Mesenchymal stem cell (in vitro differentiated cells and primary cell): ENCODE measurements at regions not wholly inside any gene's neighbourhood (a gene's known extent, or its start where the extent isn't known, plus 50 kb on each side); places are given as distances from the start of the nearest gene placed in this dataset.

ENCODE experiments used
- DNase-seq: peaks from one replicate; pipeline ENCODE4 v3.0.0-alpha.2; 2013
- H2AFZ ChIP-seq: one replicate; pipeline ENCODE4 v1.6.1; 2013; ENCODE audit warnings: low read depth, mild to moderate bottlenecking, control low read depth, inconsistent platforms, low read length, moderate library complexity
- H2AK5ac ChIP-seq: 2 replicates; pipeline ENCODE4 v1.6.1; 2013; ENCODE audit warnings: low read length, moderate library complexity, mild to moderate bottlenecking, inconsistent platforms; ENCODE audit not compliant: severe bottlenecking
- H2BK120ac ChIP-seq: one replicate; pipeline ENCODE4 v1.6.1; 2013; ENCODE audit warnings: low read depth, mild to moderate bottlenecking, inconsistent platforms, low read length, moderate library complexity
- H2BK12ac ChIP-seq, 2 experiments: one replicate each; pipeline ENCODE4 v1.6.1; 2013; ENCODE audit warnings: inconsistent platforms in 2 of 2, low read length in 2 of 2, mild to moderate bottlenecking in 2 of 2, moderate library complexity in 2 of 2, control low read depth in 1 of 2
- H2BK15ac ChIP-seq: one replicate; pipeline ENCODE4 v1.6.1; 2013; ENCODE audit warnings: mild to moderate bottlenecking, low read depth, inconsistent platforms; ENCODE audit not compliant: poor library complexity, severe bottlenecking
- H2BK5ac ChIP-seq: 2 replicates; pipeline ENCODE4 v1.6.1; 2013; ENCODE audit warnings: low read depth, mild to moderate bottlenecking, low read length, control low read depth, inconsistent platforms; ENCODE audit not compliant: poor library complexity, severe bottlenecking
- H3K14ac ChIP-seq, 2 experiments: one replicate each; pipeline ENCODE4 v1.6.1; 2013; ENCODE audit warnings: inconsistent platforms in 2 of 2, low read length in 2 of 2, control low read depth in 1 of 2, mild to moderate bottlenecking in 1 of 2, moderate library complexity in 1 of 2
- H3K18ac ChIP-seq, 2 experiments: one replicate each; pipeline ENCODE4 v1.6.1; 2013; ENCODE audit warnings: inconsistent platforms in 2 of 2, low read length in 2 of 2, control low read depth in 1 of 2, low read depth in 1 of 2, mild to moderate bottlenecking in 1 of 2
- H3K23ac ChIP-seq, 2 experiments: one replicate each; pipeline ENCODE4 v1.6.1; 2013; ENCODE audit warnings: inconsistent platforms in 2 of 2, low read length in 2 of 2, mild to moderate bottlenecking in 2 of 2, moderate library complexity in 2 of 2, control low read depth in 1 of 2
- H3K27ac ChIP-seq: 2 replicates; pipeline ENCODE4 v1.5.1; 2013; ENCODE audit warnings: mild to moderate bottlenecking, moderate library complexity, low read length, control low read depth, inconsistent platforms; ENCODE audit not compliant: poor library complexity, severe bottlenecking
- H3K27me3 ChIP-seq, 2 experiments: 2 replicates each; pipeline versions ENCODE4 v1.6.1 to v1.7.0; 2013; ENCODE audit warnings: low read length in 2 of 2, mild to moderate bottlenecking in 2 of 2, moderate library complexity in 2 of 2, control low read depth in 1 of 2, inconsistent platforms in 1 of 2; ENCODE audit not compliant: control insufficient read depth in 1 of 2, insufficient read depth in 1 of 2
- H3K36me3 ChIP-seq, 2 experiments: 2 replicates each; pipeline versions ENCODE4 v1.6.1 to v1.7.0; 2013; ENCODE audit warnings: low read length in 2 of 2, control low read depth in 1 of 2, inconsistent platforms in 1 of 2, low read depth in 1 of 2, mild to moderate bottlenecking in 1 of 2; ENCODE audit not compliant: insufficient read depth in 2 of 2, control insufficient read depth in 1 of 2
- H3K4ac ChIP-seq, 2 experiments: one replicate each; pipeline ENCODE4 v1.6.1; 2013; ENCODE audit warnings: inconsistent platforms in 2 of 2, low read length in 2 of 2, mild to moderate bottlenecking in 2 of 2, moderate library complexity in 2 of 2, control low read depth in 1 of 2, low read depth in 1 of 2
- H3K4me1 ChIP-seq: 2 replicates; pipeline ENCODE4 v1.6.1; 2013; ENCODE audit warnings: low read depth, low read length, control low read depth; ENCODE audit not compliant: control insufficient read depth, insufficient read depth
- H3K4me2 ChIP-seq: 2 replicates; pipeline ENCODE4 v1.6.1; 2013; ENCODE audit warnings: low read length, mild to moderate bottlenecking, inconsistent platforms; ENCODE audit not compliant: poor library complexity, severe bottlenecking
- H3K4me3 ChIP-seq, 2 experiments: 2 replicates each; pipeline versions ENCODE4 v1.5.1 to v1.7.0; 2013; ENCODE audit warnings: low read length in 2 of 2, mild to moderate bottlenecking in 2 of 2, control low read depth in 1 of 2, low read depth in 1 of 2; ENCODE audit not compliant: insufficient read depth in 1 of 2
- H3K79me1 ChIP-seq: replicated peaks from 2 replicates; pipeline ENCODE4 v1.6.1; 2013; ENCODE audit warnings: mild to moderate bottlenecking, control low read depth, low read length, inconsistent platforms; ENCODE audit not compliant: poor library complexity, severe bottlenecking
- H3K9ac ChIP-seq: 2 replicates; pipeline ENCODE4 v1.7.0; 2013; ENCODE audit warnings: mild to moderate bottlenecking, low read length, moderate library complexity
- H3K9me3 ChIP-seq: 2 replicates; pipeline ENCODE4 v1.7.0; 2013; ENCODE audit warnings: mild to moderate bottlenecking, low read length; ENCODE audit not compliant: control insufficient read depth
- H4K8ac ChIP-seq: one replicate; pipeline ENCODE4 v1.6.1; 2013; ENCODE audit warnings: inconsistent platforms, mild to moderate bottlenecking, low read length, moderate library complexity
- H4K91ac ChIP-seq: one replicate; pipeline ENCODE4 v1.6.1; 2013; ENCODE audit warnings: mild to moderate bottlenecking, low read length, inconsistent platforms
- WGBS: methylation state at CpG from one replicate; pipeline ENCODE4 v1.1.7; 2013; ENCODE audit warnings: mixed read lengths; 5-methylcytosine and 5-hydroxymethylcytosine counted together

DNA sequence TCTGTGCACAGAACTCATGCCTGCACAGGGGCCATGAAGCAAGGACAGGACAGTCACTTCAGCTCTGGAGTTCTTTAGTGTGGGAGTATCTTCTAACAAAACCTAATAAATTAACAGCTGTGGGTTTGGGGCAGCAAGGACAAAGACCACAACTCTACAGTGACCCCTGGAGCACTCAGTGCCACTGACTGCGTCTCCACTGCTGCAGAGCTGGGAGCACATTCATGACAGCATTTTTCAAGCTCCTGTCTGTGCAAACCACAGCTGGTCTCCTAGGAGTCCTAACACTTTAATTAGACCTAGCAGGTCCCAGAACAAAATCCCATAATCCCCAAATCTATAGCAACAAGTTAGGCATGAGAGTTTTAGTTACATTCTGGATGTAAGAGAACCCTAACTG is 76.5 kb downstream of the RTL9 start:
- H3K79me1 ChIP-seq = no peaks in the 10 kb centered on the region
- H2BK5ac ChIP-seq = no peak overlapping the region
- H2AFZ ChIP-seq = no peak overlapping the region
- no peak overlapping the region for H3K4ac ChIP-seq
- no peak overlapping the region for H2BK15ac ChIP-seq
- no peak overlapping the region for H3K23ac ChIP-seq
- no peak overlapping the region for H3K4me3 ChIP-seq
- H3K9ac ChIP-seq = no peak overlapping the region
- H3K4me2 ChIP-seq = no peak overlapping the region
- H3K4me1 ChIP-seq = peaks cover 1% of the 10 kb centered on the region
- no peaks in the 10 kb centered on the region for H3K9me3 ChIP-seq
- no peak for DNase-seq
- no peaks in the 10 kb centered on the region for H3K36me3 ChIP-seq
- H3K14ac ChIP-seq = no peak overlapping the region
- H2BK12ac ChIP-seq = no peak overlapping the region
- no peak overlapping the region for H4K91ac ChIP-seq
- no peak overlapping the region for H2BK120ac ChIP-seq
- H3K27me3 ChIP-seq = peaks cover 27 to 78% of the 10 kb centered on the region in 2 experiments
- 43% methylated on average over 1 of the region's 1 CpG for WGBS
- H3K27ac ChIP-seq = no peak overlapping the region
- no peak overlapping the region for H2AK5ac ChIP-seq
- H4K8ac ChIP-seq = no peak overlapping the region
- no peak overlapping the region for H3K18ac ChIP-seq

- no peak overlapping the region for H3K9ac ChIP-seq
- H2BK12ac ChIP-seq = no peak overlapping the region
- H3K4me2 ChIP-seq = no peak overlapping the region
- no peak for DNase-seq
- H3K14ac ChIP-seq = no peak overlapping the region
- no peaks in the 10 kb centered on the region for H3K9me3 ChIP-seq
- H4K8ac ChIP-seq = no peak overlapping the region
- no peak overlapping the region for H3K18ac ChIP-seq
- H2BK5ac ChIP-seq = no peak overlapping the region
- peaks cover 26 to 78% of the 10 kb centered on the region in 2 experiments for H3K27me3 ChIP-seq
- no peaks in the 10 kb centered on the region for H3K79me1 ChIP-seq
- no peak overlapping the region for H3K4me3 ChIP-seq
- no peak overlapping the region for H3K4ac ChIP-seq
- H4K91ac ChIP-seq = no peak overlapping the region
- no peaks in the 10 kb centered on the region for H3K36me3 ChIP-seq
- H3K27ac ChIP-seq = no peak overlapping the region
- H2BK15ac ChIP-seq = no peak overlapping the region
- H3K23ac ChIP-seq = no peak overlapping the region
- peaks cover 1% of the 10 kb centered on the region for H3K4me1 ChIP-seq
- H2AFZ ChIP-seq = no peak overlapping the region
- H2AK5ac ChIP-seq = no peak overlapping the region
- H2BK120ac ChIP-seq = no peak overlapping the region
Observed at GRCh38 chrX:110436523-110436922, 77.9 kb downstream of the RTL9 start.

DNA sequence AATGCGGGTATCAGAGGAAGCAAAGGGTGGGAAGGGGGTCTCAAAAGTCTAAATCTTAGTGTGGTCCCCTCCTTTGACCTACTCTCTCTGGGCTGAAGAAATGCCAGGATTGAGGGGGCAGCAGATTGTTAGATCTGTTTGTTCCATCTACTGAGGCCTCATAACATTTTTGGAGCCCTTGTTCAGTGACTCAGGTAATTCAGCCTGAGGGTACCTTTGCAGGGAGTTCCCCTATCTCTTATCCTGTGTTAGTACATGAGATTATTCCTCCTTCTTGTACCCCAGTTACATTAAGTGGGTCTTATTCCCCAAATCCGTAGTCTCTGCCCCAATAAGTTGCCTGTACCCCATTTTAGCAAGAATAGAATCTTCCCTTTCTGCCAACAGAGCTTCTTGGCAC is 79.0 kb downstream of the RTL9 start:
- H3K9me3 ChIP-seq = no peaks in the 10 kb centered on the region
- H2BK15ac ChIP-seq = no peak overlapping the region
- no peak overlapping the region for H4K91ac ChIP-seq
- no peak overlapping the region for H3K4ac ChIP-seq
- H3K18ac ChIP-seq = no peak overlapping the region
- H2AK5ac ChIP-seq = no peak overlapping the region
- H3K27me3 ChIP-seq = peaks cover 14 to 78% of the 10 kb centered on the region in 2 experiments
- H2BK5ac ChIP-seq = no peak overlapping the region
- H3K4me3 ChIP-seq = no peak overlapping the region
- H3K14ac ChIP-seq = no peak overlapping the region
- no peak overlapping the region for H2BK120ac ChIP-seq
- H3K9ac ChIP-seq = no peak overlapping the region
- H2BK12ac ChIP-seq = no peak overlapping the region
- H2AFZ ChIP-seq = no peak overlapping the region
- no peak overlapping the region for H3K23ac ChIP-seq
- no peaks in the 10 kb centered on the region for H3K36me3 ChIP-seq
- peaks cover 1% of the 10 kb centered on the region for H3K4me1 ChIP-seq
- no peak overlapping the region for H4K8ac ChIP-seq
- H3K79me1 ChIP-seq = no peaks in the 10 kb centered on the region
- no peak for DNase-seq
- no peak overlapping the region for H3K27ac ChIP-seq
- H3K4me2 ChIP-seq = no peak overlapping the region
- WGBS = 90% methylated on average over 2 of the region's 2 CpGs

- H4K91ac ChIP-seq = no peak overlapping the region
- no peak overlapping the region for H2BK12ac ChIP-seq
- H2AK5ac ChIP-seq = no peak overlapping the region
- peaks cover 19 to 84% of the 10 kb centered on the region in 2 experiments for H3K27me3 ChIP-seq
- H3K14ac ChIP-seq = no peak overlapping the region
- H3K4me3 ChIP-seq = no peak overlapping the region
- H3K4me2 ChIP-seq = no peak overlapping the region
- H2BK5ac ChIP-seq = no peak overlapping the region
- H3K23ac ChIP-seq = no peak overlapping the region
- H3K9me3 ChIP-seq = no peaks in the 10 kb centered on the region
- no peak overlapping the region for H2BK120ac ChIP-seq
- no peaks in the 10 kb centered on the region for H3K79me1 ChIP-seq
- H3K9ac ChIP-seq = no peak overlapping the region
- WGBS = 85% methylated on average over 10 of the region's 11 CpGs
- no peak overlapping the region for H4K8ac ChIP-seq
- no peak overlapping the region for H2AFZ ChIP-seq
- no peaks in the 10 kb centered on the region for H3K36me3 ChIP-seq
- H3K27ac ChIP-seq = no peak overlapping the region
- no peak overlapping the region for H3K18ac ChIP-seq
- H3K4me1 ChIP-seq = peaks cover 1% of the 10 kb centered on the region
- DNase-seq = no peak
- no peak overlapping the region for H3K4ac ChIP-seq
- H2BK15ac ChIP-seq = no peak overlapping the region
Observed at GRCh38 chrX:110440016-110440805, 81.6 kb downstream of the RTL9 start.
